ENCODE measurements at regions not wholly inside any gene's neighbourhood (a gene's known extent, or its start where the extent isn't known, plus 50 kb on each side); places are given as distances from the start of the nearest gene placed in this dataset.

DNA sequence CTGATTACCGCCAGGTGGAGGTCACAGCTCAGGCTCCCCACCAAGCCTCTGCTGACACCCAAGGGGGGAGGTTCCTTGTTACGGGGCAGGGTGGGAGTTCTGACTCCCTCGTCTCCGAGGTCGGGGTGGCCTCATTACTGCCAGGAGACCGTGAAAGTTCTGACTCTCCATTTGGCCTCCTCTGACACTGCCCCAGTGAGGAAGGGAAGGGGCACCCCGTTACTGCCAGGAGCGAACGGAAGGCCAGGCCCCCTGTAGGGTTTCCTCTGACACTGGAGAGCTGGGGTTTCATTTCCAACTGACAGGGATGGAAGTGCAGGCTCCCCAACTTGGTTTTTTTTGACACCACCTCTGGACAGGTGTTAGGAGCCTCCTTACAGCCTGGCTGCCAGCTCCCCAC lies 138.1 kb upstream of the EEPD1 start:
- Histone ChIP-seq H3K9ac (ENCODE audit: low read length) (no peak overlapping the region), H3K36me3 (ENCODE audit: low read length) (no peaks in the 10 kb centered on the region), H4K20me1 (ENCODE audit: low read depth, low read length) (no peaks in the 10 kb centered on the region), H3F3A (ENCODE audit: insufficient read depth) (no peaks in the 10 kb centered on the region), H3K4me3 (ENCODE audit: insufficient read depth, low read length, poor library complexity, severe bottlenecking) (no peak overlapping the region), H3K79me2 (ENCODE audit: insufficient read depth, low read length) (no peaks in the 10 kb centered on the region), H2AFZ (ENCODE audit: low read depth, low read length, severe bottlenecking) (no peak overlapping the region), H3K9me3 (ENCODE audit: insufficient read depth, low read length) (no peaks in the 10 kb centered on the region), H3K27me3 (ENCODE audit: low read length) (no peaks in the 10 kb centered on the region), H3K9me2 (replicated peaks; ENCODE audit: insufficient read depth, low read length) (no peaks in the 10 kb centered on the region), H3K27ac (ENCODE audit: low read depth, low read length) (no peak overlapping the region), H3K4me2 (ENCODE audit: low read depth, low read length, poor library complexity, severe bottlenecking) (no peak overlapping the region)
- TF ChIP-seq, protein P1, sequence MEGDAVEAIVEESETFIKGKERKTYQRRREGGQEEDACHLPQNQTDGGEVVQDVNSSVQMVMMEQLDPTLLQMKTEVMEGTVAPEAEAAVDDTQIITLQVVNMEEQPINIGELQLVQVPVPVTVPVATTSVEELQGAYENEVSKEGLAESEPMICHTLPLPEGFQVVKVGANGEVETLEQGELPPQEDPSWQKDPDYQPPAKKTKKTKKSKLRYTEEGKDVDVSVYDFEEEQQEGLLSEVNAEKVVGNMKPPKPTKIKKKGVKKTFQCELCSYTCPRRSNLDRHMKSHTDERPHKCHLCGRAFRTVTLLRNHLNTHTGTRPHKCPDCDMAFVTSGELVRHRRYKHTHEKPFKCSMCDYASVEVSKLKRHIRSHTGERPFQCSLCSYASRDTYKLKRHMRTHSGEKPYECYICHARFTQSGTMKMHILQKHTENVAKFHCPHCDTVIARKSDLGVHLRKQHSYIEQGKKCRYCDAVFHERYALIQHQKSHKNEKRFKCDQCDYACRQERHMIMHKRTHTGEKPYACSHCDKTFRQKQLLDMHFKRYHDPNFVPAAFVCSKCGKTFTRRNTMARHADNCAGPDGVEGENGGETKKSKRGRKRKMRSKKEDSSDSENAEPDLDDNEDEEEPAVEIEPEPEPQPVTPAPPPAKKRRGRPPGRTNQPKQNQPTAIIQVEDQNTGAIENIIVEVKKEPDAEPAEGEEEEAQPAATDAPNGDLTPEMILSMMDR (IDR thresholded peaks at IDR 0.05; ENCODE audit: insufficient read depth, low read length, poor library complexity, severe bottlenecking) = no peak
- no peak for TF ChIP-seq EZH2phosphoT487 (conservative IDR thresholded peaks at IDR 0.05; ENCODE audit: low read length)

DNA sequence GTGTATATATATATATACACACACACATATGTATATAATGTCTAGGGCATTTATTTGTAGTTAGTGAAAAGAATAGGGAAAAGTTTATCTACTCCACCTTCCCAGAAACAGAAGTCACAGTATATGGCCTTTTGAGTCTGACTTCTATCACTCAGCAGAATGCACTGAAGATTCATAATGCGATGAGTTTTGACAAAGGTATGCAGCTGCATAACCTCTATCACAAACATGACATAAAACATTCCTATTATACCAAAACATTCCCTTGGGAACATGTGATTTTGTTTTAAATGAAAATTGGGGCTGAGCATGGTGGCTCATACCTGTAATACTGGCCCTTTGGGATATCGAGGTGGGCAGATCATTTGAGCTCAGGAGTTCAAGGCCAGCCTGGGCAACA lies 137.3 kb upstream of the EEPD1 start:
- Histone ChIP-seq H3K4me2 (ENCODE audit: low read depth, low read length, poor library complexity, severe bottlenecking) (no peak overlapping the region), H3K79me2 (ENCODE audit: insufficient read depth, low read length) (no peaks in the 10 kb centered on the region), H3K9ac (ENCODE audit: low read length) (no peak overlapping the region), H3K9me3 (ENCODE audit: insufficient read depth, low read length) (no peaks in the 10 kb centered on the region), H3F3A (ENCODE audit: insufficient read depth) (no peaks in the 10 kb centered on the region), H4K20me1 (ENCODE audit: low read depth, low read length) (no peaks in the 10 kb centered on the region), H3K4me3 (ENCODE audit: insufficient read depth, low read length, poor library complexity, severe bottlenecking) (no peak overlapping the region), H3K9me2 (replicated peaks; ENCODE audit: insufficient read depth, low read length) (no peaks in the 10 kb centered on the region), H2AFZ (ENCODE audit: low read depth, low read length, severe bottlenecking) (no peak overlapping the region), H3K27me3 (ENCODE audit: low read length) (no peaks in the 10 kb centered on the region), H3K36me3 (ENCODE audit: low read length) (no peaks in the 10 kb centered on the region), H3K27ac (ENCODE audit: low read depth, low read length) (no peak overlapping the region)
- TF ChIP-seq, protein P1 (IDR thresholded peaks at IDR 0.05; ENCODE audit: insufficient read depth, low read length, poor library complexity, severe bottlenecking) = no peak

DNA sequence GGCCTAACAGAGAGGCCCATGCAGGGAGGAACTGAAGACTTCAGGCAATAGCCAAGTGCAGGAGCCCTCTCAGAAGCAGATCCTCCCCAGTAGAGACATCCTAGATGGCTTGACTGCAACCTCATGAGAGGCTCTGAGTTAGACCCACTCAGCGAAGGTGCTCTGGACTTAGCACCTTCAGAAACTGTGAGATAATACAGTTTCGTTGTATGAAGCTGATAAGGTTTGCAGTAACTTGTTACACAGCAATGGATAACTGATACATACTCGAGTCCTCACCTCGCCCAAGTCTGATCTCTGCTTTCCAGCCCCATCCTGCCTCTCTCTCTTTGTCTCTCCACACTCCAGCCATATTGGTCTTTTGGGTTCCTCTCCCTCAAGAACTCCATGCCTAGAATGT lies 136.4 kb upstream of the EEPD1 start:
- Histone ChIP-seq H2AFZ (ENCODE audit: low read depth, low read length, severe bottlenecking) (no peak overlapping the region), H3K79me2 (ENCODE audit: insufficient read depth, low read length) (no peaks in the 10 kb centered on the region), H3K9me2 (replicated peaks; ENCODE audit: insufficient read depth, low read length) (no peaks in the 10 kb centered on the region), H3K4me2 (ENCODE audit: low read depth, low read length, poor library complexity, severe bottlenecking) (no peak overlapping the region), H3K4me3 (ENCODE audit: insufficient read depth, low read length, poor library complexity, severe bottlenecking) (no peak overlapping the region), H3K36me3 (ENCODE audit: low read length) (no peaks in the 10 kb centered on the region), H3K27me3 (ENCODE audit: low read length) (no peaks in the 10 kb centered on the region), H3K9me3 (ENCODE audit: insufficient read depth, low read length) (no peaks in the 10 kb centered on the region), H3K9ac (ENCODE audit: low read length) (no peak overlapping the region), H3F3A (ENCODE audit: insufficient read depth) (no peaks in the 10 kb centered on the region), H4K20me1 (ENCODE audit: low read depth, low read length) (no peaks in the 10 kb centered on the region), H3K27ac (ENCODE audit: low read depth, low read length) (no peak overlapping the region)
- TF ChIP-seq, protein P1 (IDR thresholded peaks at IDR 0.05; ENCODE audit: insufficient read depth, low read length, poor library complexity, severe bottlenecking) = no peak
- TF ChIP-seq EZH2phosphoT487 (conservative IDR thresholded peaks at IDR 0.05; ENCODE audit: low read length) = no peak

DNA sequence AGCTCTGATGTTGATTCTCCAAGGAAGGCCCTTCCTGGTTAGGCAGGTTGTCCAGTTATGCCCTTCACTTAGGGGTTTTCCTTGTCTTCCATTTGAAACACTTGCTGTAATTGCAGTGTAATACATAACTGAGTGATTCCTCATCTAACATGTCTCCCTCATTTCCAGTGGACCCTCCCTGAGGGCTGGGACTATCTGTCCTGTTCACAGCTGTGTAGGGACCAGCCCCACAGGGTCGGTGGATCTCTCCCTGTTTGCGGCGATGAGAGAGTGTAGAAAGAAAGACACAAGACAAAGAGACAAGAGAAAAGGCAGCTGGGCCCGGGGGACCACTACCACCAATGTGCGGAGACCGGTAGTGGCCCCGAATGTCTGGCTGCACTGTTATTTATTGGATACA lies 135.9 kb upstream of the EEPD1 start:
- Histone ChIP-seq H3K36me3 (ENCODE audit: low read length) (no peaks in the 10 kb centered on the region), H4K20me1 (ENCODE audit: low read depth, low read length) (no peaks in the 10 kb centered on the region), H3K27ac (ENCODE audit: low read depth, low read length) (no peak overlapping the region), H3K27me3 (ENCODE audit: low read length) (no peaks in the 10 kb centered on the region), H3K9me2 (replicated peaks; ENCODE audit: insufficient read depth, low read length) (no peaks in the 10 kb centered on the region), H3K4me2 (ENCODE audit: low read depth, low read length, poor library complexity, severe bottlenecking) (no peak overlapping the region), H3K9me3 (ENCODE audit: insufficient read depth, low read length) (no peaks in the 10 kb centered on the region), H2AFZ (ENCODE audit: low read depth, low read length, severe bottlenecking) (no peak overlapping the region), H3K4me3 (ENCODE audit: insufficient read depth, low read length, poor library complexity, severe bottlenecking) (no peak overlapping the region), H3K79me2 (ENCODE audit: insufficient read depth, low read length) (no peaks in the 10 kb centered on the region), H3F3A (ENCODE audit: insufficient read depth) (no peaks in the 10 kb centered on the region), H3K9ac (ENCODE audit: low read length) (no peak overlapping the region)
- TF ChIP-seq, protein P1 (IDR thresholded peaks at IDR 0.05; ENCODE audit: insufficient read depth, low read length, poor library complexity, severe bottlenecking) = no peak
- TF ChIP-seq EZH2phosphoT487 (conservative IDR thresholded peaks at IDR 0.05; ENCODE audit: low read length) = no peak

Measured in SU-DHL-6 (cell line).